Skeletal muscle tissue (tissue), 3 donors: ENCODE measurements at regions not wholly inside any gene's neighbourhood (a gene's known extent, or its start where the extent isn't known, plus 50 kb on each side); places are given as distances from the start of the nearest gene placed in this dataset.

Experiments used
- H3K27ac ChIP-seq: one replicate; pipeline ENCODE4 v1.7.0; 2013; ENCODE audit warnings: mild to moderate bottlenecking, low read depth, low read length, inconsistent platforms
- H3K27me3 ChIP-seq, 3 donors: one replicate each; pipeline ENCODE4 v1.7.0; 2013; ENCODE audit warnings: low read length in 3 of 3; ENCODE audit not compliant: control insufficient read depth in 3 of 3, insufficient read depth in 3 of 3
- H3K36me3 ChIP-seq, 3 donors: one replicate each; pipeline ENCODE4 v1.7.0; 2013; ENCODE audit warnings: low read length in 3 of 3; ENCODE audit not compliant: control insufficient read depth in 3 of 3, insufficient read depth in 3 of 3
- H3K4me1 ChIP-seq, 3 donors: one replicate each; pipeline ENCODE4 v1.7.0; 2013; ENCODE audit warnings: low read length in 3 of 3, mild to moderate bottlenecking in 3 of 3; ENCODE audit not compliant: control insufficient read depth in 3 of 3, insufficient read depth in 3 of 3
- H3K4me3 ChIP-seq, 3 donors: one replicate each; pipeline ENCODE4 v1.7.0; 2013; ENCODE audit warnings: low read length in 3 of 3
- H3K9ac ChIP-seq, 3 donors: one replicate each; pipeline ENCODE4 v1.7.0; 2013; ENCODE audit warnings: low read length in 3 of 3, mild to moderate bottlenecking in 3 of 3, moderate library complexity in 2 of 3, low read depth in 1 of 3
- H3K9me3 ChIP-seq, 3 donors: one replicate each; pipeline ENCODE4 v1.7.0; 2013; ENCODE audit warnings: low read length in 3 of 3; ENCODE audit not compliant: control insufficient read depth in 3 of 3
- donor health status: Osteomylitis.

DNA sequence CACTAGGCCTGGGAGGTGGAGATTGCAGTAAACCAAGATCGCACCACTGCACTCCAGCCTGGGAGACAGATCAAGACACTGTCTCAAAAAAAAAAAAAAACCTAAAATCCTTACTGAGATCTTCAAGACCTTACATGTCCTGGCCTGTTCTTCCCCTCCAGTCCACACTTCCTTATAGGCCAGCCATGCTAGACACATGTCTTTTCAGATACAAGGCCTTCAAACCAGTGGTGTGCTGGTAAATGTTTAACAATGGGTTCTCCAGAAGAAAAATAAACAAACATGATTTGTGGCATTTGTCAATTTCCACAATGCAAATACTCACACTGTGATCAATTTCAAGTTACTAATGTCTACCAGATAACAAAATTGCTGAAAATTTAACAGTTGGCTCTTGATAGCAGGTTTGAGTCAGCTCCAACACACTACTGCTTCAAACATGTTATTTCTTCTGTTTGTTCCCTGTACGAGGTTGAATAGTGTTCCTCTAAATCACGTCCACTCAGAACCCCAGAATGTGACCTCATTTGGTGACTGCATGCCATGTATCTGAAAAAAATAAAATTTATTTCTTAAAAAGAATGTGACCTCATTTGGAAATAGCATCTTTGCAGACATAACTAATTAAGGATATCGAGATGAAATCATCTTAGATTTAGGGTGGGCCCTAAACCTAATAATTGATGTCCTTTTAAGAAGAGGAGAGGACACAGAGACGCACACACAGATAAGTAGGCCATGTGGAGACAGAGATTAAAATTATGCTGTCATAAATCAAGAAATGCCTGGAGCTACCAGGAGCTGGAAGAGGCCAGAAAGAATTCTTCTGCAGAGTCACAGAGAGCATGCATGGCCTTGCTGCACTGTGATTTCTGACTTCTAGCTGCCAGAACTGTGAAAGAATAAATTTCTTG is 144.4 kb downstream of the ZNF674 start:
- H3K27me3 ChIP-seq = no peaks in the 10 kb centered on the region
- H3K27ac ChIP-seq = no peak overlapping the region
- H3K9ac ChIP-seq = no peak overlapping the region
- no peaks in the 10 kb centered on the region for H3K9me3 ChIP-seq
- no peak overlapping the region for H3K4me3 ChIP-seq
- H3K36me3 ChIP-seq = no peaks in the 10 kb centered on the region
- H3K4me1 ChIP-seq = no peaks in the 10 kb centered on the region

DNA sequence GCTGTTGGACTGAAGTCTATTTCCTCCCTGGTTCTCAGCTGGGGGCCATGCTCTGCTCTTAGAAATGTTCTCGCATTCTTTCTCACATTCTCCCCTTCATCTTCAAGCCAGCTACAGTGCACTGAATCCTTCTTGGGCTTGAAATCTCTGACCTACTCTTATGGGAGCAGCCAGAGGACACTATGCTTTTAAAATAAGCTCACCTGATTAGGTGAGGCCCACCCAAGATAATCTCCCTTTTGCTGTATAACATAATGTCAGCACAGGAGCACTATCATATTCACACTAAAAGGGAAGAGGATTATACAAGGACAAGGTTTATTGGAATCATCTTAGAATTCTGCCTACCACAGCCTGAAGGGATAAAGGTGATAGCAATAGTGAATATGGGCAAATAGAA is 146.3 kb downstream of the ZNF674 start:
- H3K9ac ChIP-seq = no peak overlapping the region
- no peaks in the 10 kb centered on the region for H3K9me3 ChIP-seq
- no peak overlapping the region for H3K4me3 ChIP-seq
- H3K27me3 ChIP-seq = no peaks in the 10 kb centered on the region
- H3K4me1 ChIP-seq = no peaks in the 10 kb centered on the region
- H3K36me3 ChIP-seq = no peaks in the 10 kb centered on the region
- H3K27ac ChIP-seq = no peak overlapping the region

DNA sequence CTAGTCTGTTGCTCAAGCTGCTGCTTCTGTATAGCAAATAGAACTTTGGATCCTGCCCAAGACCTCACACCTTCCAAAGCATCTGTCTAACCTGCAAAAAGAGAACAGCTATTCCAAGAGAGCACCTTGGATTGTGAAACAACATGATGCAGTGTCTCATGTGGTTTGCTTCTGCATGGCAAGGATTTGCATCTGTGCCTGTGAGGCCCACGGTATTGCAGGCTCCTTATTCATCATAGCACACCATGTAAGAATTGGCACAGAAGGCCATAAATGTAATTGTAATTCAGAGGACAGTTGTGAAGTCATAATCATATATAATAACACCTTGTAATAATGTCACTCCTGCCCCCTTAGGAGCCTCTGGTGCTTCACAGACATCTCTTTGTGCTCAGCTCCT is 147.1 kb downstream of the ZNF674 start:
- Histone ChIP-seq H3K36me3 (no peaks in the 10 kb centered on the region), H3K9me3 (no peaks in the 10 kb centered on the region), H3K27ac (no peak overlapping the region), H3K27me3 (no peaks in the 10 kb centered on the region), H3K9ac (no peak overlapping the region), H3K4me3 (no peak overlapping the region), H3K4me1 (no peaks in the 10 kb centered on the region)

DNA sequence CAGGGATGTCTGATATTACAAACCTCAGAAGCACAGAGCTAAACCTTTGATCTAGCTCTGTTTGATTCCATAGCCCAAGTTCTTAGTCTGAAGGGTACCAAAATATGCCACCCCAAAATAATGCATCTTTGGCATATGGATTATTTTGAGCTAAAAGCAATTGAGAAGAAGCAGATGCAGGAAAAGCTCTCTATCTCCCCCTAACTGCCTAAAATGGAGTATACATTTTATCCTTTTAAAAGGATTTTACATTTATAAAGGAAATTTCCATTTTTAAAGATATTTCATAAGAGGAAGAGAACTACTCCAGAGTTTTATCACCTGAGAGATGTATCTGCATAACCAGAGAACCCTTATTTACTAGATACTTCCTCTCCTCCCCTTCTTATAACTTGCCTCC is 158.7 kb downstream of the ZNF674 start:
- H3K27me3 ChIP-seq = no peaks in the 10 kb centered on the region
- H3K36me3 ChIP-seq = no peaks in the 10 kb centered on the region
- no peak overlapping the region for H3K9ac ChIP-seq
- no peak overlapping the region for H3K4me3 ChIP-seq
- no peaks in the 10 kb centered on the region for H3K9me3 ChIP-seq
- no peaks in the 10 kb centered on the region for H3K4me1 ChIP-seq
- no peak overlapping the region for H3K27ac ChIP-seq

DNA sequence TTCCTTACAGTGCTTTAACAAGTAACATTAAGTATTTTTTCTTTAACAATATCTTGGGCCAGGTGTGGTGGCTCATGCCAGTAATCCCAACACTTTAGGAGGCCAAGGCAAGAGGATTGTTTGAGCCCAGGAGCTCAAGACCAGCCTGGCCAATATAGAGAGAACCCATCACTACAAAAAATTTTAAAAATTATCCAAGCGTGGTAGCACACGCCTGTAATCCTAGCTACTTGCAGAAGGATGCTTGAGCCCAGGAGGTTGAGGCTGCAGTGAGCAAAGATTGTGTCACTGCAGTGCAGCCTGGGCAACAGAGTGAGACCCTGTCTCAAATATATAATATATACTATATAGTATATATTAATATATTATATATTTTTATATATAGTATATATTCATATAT is 162.2 kb downstream of the ZNF674 start:
- no peaks in the 10 kb centered on the region for H3K36me3 ChIP-seq
- H3K9me3 ChIP-seq = no peaks in the 10 kb centered on the region
- H3K27ac ChIP-seq = no peak overlapping the region
- H3K4me3 ChIP-seq = no peak overlapping the region
- H3K27me3 ChIP-seq = no peaks in the 10 kb centered on the region
- no peaks in the 10 kb centered on the region for H3K4me1 ChIP-seq
- H3K9ac ChIP-seq = no peak overlapping the region

DNA sequence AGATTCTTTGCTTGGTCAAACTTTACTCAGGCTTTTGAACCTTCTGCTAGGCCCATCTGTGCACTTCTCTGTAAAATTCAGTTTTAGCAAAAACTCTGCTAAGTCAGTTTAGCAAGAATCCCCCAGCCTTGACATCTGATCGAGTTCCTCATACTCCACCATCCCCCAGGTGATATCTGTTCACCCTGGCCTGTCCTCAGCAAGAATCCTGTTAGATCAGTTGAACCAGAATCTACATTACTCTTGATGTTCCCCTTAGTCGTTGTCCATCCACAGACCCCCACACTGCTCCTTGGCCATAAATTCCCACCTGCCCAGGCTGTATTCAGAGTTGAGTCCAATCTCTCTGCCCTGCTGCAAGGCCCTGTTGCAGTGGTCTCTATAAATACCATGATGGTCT is 162.6 kb downstream of the ZNF674 start:
- no peak overlapping the region for H3K9ac ChIP-seq
- H3K36me3 ChIP-seq = no peaks in the 10 kb centered on the region
- no peaks in the 10 kb centered on the region for H3K4me1 ChIP-seq

DNA sequence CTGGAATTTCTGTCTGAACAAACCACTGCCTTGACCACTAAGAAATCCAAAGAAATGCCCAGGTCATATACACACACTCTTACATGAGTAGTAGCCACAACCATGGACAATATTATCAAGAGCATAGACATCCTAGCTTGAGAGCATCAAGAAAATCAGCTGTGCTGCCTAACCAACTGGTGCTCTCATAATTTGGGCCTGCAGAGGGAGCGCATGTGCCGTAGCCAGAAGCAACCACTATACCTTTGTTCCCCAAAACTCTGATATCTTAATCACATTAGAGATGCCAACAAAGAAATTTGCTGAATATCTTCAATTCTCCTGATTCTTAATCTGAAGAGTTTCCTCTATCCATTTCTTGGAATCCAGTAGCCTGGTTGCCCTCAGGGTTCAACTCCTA is 163.6 kb downstream of the ZNF674 start:
- no peaks in the 10 kb centered on the region for H3K27me3 ChIP-seq
- H3K4me3 ChIP-seq = no peak overlapping the region
- H3K27ac ChIP-seq = no peak overlapping the region

More for the DNA sequence above, 162.6 kb downstream of the ZNF674 start:
- no peaks in the 10 kb centered on the region for H3K27me3 ChIP-seq
- H3K9me3 ChIP-seq = no peaks in the 10 kb centered on the region
- no peak overlapping the region for H3K4me3 ChIP-seq
- no peak overlapping the region for H3K27ac ChIP-seq

DNA sequence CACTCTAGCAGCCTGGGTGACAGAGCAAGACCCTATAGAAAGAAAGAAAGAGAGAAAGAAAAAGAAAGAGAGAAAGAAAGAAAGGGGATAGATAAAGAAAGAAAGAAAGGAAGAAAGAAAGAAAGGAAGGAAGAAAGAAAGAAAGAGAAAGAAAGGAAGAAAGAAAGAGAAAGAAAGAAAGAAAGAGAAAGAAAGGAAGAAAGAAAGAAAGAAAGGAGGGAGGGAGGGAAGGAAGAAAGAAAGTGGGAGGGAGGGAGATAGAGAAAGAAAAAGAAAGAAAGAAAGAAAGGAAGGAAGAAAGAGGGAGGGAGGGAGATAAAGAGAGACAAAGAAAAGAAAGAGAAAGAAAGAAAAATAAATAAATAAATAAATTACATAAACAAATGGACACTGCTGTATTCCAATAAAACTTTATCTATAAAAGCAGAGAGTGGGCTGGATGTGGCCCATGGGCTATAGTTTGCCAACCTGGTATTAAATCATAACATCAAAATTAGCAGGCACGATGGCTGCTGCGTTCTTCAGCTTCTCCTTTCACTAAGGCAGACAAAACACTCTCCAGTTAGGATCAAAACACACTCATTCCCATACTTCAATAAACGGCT is 165.0 kb downstream of the ZNF674 start:
- no peaks in the 10 kb centered on the region for H3K27me3 ChIP-seq
- no peaks in the 10 kb centered on the region for H3K4me1 ChIP-seq
- no peak overlapping the region for H3K4me3 ChIP-seq
- no peak overlapping the region for H3K9ac ChIP-seq
- H3K36me3 ChIP-seq = no peaks in the 10 kb centered on the region
- no peaks in the 10 kb centered on the region for H3K9me3 ChIP-seq
- no peak overlapping the region for H3K27ac ChIP-seq

More for the DNA sequence above, 163.6 kb downstream of the ZNF674 start:
- H3K36me3 ChIP-seq = no peaks in the 10 kb centered on the region
- no peaks in the 10 kb centered on the region for H3K9me3 ChIP-seq
- no peak overlapping the region for H3K9ac ChIP-seq
- H3K4me1 ChIP-seq = no peaks in the 10 kb centered on the region

DNA sequence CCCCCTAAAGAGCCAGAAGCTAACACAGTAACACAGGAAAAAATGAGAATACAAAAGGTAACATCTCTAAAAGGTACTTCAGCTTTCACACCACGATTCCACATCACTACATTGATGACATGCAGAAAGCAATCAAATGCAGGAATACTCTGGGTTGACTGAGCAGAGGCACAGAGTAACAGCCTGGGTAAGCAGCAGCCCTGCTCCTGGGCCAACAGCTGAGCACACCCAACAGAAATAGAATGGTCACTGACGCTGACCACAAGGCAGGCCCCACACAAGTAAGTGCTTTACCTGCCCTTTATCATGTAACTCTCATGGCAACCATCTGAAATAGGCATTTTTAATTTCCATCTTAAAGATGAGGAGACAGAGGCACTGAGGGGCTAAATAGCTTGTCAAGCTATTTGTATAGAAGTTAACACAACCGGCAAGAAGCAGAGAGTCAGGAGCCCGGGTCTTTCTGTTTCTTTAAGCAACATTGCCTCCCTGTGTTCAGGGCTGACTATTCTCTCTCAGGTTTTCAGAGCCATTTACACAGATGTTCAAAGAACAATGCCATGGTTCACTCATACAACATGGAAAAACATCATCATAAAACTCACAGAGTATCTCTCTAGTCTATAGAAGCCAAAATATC is 168.9 kb downstream of the ZNF674 start:
- Histone ChIP-seq H3K4me3 (no peak overlapping the region), H3K9me3 (no peaks in the 10 kb centered on the region), H3K27me3 (no peaks in the 10 kb centered on the region), H3K36me3 (no peaks in the 10 kb centered on the region), H3K9ac (no peak overlapping the region), H3K27ac (no peak overlapping the region), H3K4me1 (no peaks in the 10 kb centered on the region)

DNA sequence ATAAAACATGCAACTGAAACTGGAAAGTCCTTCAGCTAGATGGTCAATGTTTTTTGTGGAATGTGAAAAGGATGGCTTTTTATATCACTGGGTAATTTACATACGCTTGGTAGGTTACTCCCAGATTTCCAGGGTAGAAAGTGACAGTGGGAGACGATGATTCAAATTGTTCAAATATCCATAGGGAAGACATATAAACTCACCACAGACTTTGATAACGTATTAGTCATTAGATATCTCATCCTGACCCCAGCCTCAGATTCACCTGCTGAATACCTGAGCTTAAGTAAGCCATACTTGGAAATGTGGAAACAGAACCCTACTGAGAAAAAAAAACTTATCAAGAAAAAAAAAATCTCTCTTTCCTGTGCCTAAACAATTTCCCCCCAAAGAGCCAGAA is 169.4 kb downstream of the ZNF674 start:
- no peaks in the 10 kb centered on the region for H3K9me3 ChIP-seq

More for the DNA sequence above, 169.4 kb downstream of the ZNF674 start:
- Histone ChIP-seq H3K36me3 (no peaks in the 10 kb centered on the region), H3K9ac (no peak overlapping the region), H3K27me3 (no peaks in the 10 kb centered on the region), H3K4me1 (no peaks in the 10 kb centered on the region), H3K27ac (no peak overlapping the region), H3K4me3 (no peak overlapping the region)
